Smooth muscle cell (in vitro differentiated cells): ENCODE measurements at regions not wholly inside any gene's neighbourhood (a gene's known extent, or its start where the extent isn't known, plus 50 kb on each side); places are given as distances from the start of the nearest gene placed in this dataset.

ENCODE experiments used
- DNase-seq: peaks from one replicate; lab custom pipeline; 2025; ENCODE audit not compliant: unreplicated experiment; lab: John Stamatoyannopoulos, UW
- H2AFZ ChIP-seq: fragments of 200-600 bp; sonication (generic); 2 replicates; pipeline ENCODE4 v1.6.0; 2016; ENCODE audit warnings: antibody characterized with exemption, low read depth, mild to moderate bottlenecking
- H3F3A ChIP-seq: fragments of 200-600 bp; sonication (generic); 2 replicates; pipeline ENCODE4 v1.6.0; 2017; ENCODE audit warnings: antibody characterized with exemption, low read depth
- H3K27ac ChIP-seq: fragments of 200-600 bp; sonication (generic); 2 replicates; pipeline ENCODE4 v1.5.1; 2016; ENCODE audit warnings: low read depth, mild to moderate bottlenecking
- H3K27me3 ChIP-seq: fragments of 200-600 bp; sonication (generic); 2 replicates; pipeline ENCODE4 v1.6.1; 2016; ENCODE audit warnings: low read depth, mild to moderate bottlenecking
- H3K36me3 ChIP-seq: fragments of 200-600 bp; sonication (generic); 2 replicates; pipeline ENCODE4 v1.5.1; 2016; ENCODE audit warnings: low read depth
- H3K4me1 ChIP-seq: fragments of 200-600 bp; sonication (generic); 2 replicates; pipeline ENCODE4 v1.5.1; 2016; ENCODE audit warnings: low read depth
- H3K4me2 ChIP-seq: fragments of 200-600 bp; sonication (generic); 2 replicates; pipeline ENCODE4 v1.6.0; 2016; ENCODE audit warnings: mild to moderate bottlenecking
- H3K4me3 ChIP-seq: fragments of 200-600 bp; sonication (generic); 2 replicates; pipeline ENCODE4 v1.5.1; 2016; ENCODE audit warnings: mild to moderate bottlenecking
- H3K79me2 ChIP-seq: fragments of 200-600 bp; sonication (generic); 2 replicates; pipeline ENCODE4 v1.6.0; 2016; ENCODE audit warnings: low read depth, mild to moderate bottlenecking
- H3K9ac ChIP-seq: fragments of 200-600 bp; sonication (generic); 2 replicates; pipeline ENCODE4 v1.6.0; 2016; ENCODE audit warnings: low read depth
- H3K9me3 ChIP-seq: fragments of 200-600 bp; sonication (generic); replicated peaks from 2 replicates; pipeline ENCODE4 v1.5.1; 2016; ENCODE audit warnings: low read depth
- H4K20me1 ChIP-seq: fragments of 200-600 bp; sonication (generic); 2 replicates; pipeline ENCODE4 v1.6.0; 2016; ENCODE audit warnings: low read depth
- CTCF ChIP-seq: fragments of 200-600 bp; sonication (generic); IDR thresholded peaks from 2 replicates; pipeline ENCODE4 v1.5.1; 2017; ENCODE audit warnings: borderline replicate concordance, mild to moderate bottlenecking, antibody characterized with exemption; ENCODE audit not compliant: insufficient read depth, poor library complexity, severe bottlenecking
- WGBS: methylation state at CpG from one replicate; pipeline ENCODE4 v1.1.7; 2016; ENCODE audit warnings: low lambda C conversion rate; 5-methylcytosine and 5-hydroxymethylcytosine counted together

DNA sequence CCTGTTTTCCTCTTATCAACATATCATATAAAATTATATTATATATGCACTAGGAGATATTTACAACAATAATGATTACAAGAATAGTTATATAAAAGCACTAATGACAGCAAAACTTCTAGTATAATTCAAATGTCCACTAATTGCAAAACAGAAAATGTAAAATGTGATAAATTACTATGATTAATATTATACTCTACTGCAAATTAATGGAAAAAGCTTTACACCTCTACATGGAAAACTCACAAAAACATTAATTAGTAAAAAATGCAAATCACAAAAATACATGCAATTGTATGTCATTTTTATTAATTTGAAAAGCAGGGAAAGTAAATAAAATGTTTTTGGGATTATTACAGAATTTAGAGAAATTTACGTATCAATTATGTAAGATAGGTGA is 681.0 kb upstream of the PCDH20 start:
- no peak for DNase-seq
- H3K36me3 ChIP-seq: no peaks in the 10 kb centered on the region
- H4K20me1 ChIP-seq: no peaks in the 10 kb centered on the region
- H3K27ac ChIP-seq: no peak overlapping the region
- H3K4me2 ChIP-seq: no peak overlapping the region
- no peak for TF ChIP-seq CTCF
- WGBS: 89% methylated on average over 1 of the region's 1 CpG
- no peak overlapping the region for H2AFZ ChIP-seq
- no peaks in the 10 kb centered on the region for H3F3A ChIP-seq
- no peaks in the 10 kb centered on the region for H3K79me2 ChIP-seq
- H3K4me3 ChIP-seq: no peak overlapping the region
- H3K4me1 ChIP-seq: no peaks in the 10 kb centered on the region
- H3K9me3 ChIP-seq: no peaks in the 10 kb centered on the region
- H3K27me3 ChIP-seq: no peaks in the 10 kb centered on the region
- H3K9ac ChIP-seq: no peak overlapping the region

DNA sequence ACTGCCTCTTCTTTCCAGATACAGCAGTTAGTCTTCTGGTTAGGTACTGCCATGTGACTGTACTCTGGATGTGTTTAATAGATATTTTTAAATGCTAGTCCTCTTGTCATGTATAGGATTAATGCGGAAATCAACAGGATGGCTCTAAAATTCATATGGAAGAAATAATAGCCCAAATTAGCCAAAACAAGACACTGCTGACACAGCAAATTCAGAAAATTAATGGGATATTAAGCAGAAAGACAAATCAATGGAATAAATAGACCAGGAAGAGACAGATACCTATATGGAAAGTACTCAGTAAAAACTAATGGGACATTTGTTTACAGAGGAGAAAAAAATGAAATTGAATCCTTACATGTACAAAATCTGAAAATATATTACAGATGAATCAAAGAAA is 679.3 kb upstream of the PCDH20 start:
- H3K9me3 ChIP-seq: no peaks in the 10 kb centered on the region
- no peaks in the 10 kb centered on the region for H4K20me1 ChIP-seq
- H3K27me3 ChIP-seq: no peaks in the 10 kb centered on the region
- WGBS: 94% methylated on average over 1 of the region's 1 CpG
- H3K9ac ChIP-seq: no peak overlapping the region
- no peak for DNase-seq
- no peak overlapping the region for H3K27ac ChIP-seq
- no peak overlapping the region for H3K4me3 ChIP-seq
- no peak for TF ChIP-seq CTCF
- no peaks in the 10 kb centered on the region for H3F3A ChIP-seq
- H3K4me1 ChIP-seq: no peaks in the 10 kb centered on the region
- H2AFZ ChIP-seq: no peak overlapping the region
- no peaks in the 10 kb centered on the region for H3K79me2 ChIP-seq
- H3K36me3 ChIP-seq: no peaks in the 10 kb centered on the region
- no peak overlapping the region for H3K4me2 ChIP-seq

- Histone ChIP-seq H3K4me2 (no peak overlapping the region), H3K9me3 (no peaks in the 10 kb centered on the region), H3F3A (no peaks in the 10 kb centered on the region), H3K4me1 (no peaks in the 10 kb centered on the region), H3K79me2 (no peaks in the 10 kb centered on the region), H3K9ac (no peak overlapping the region), H2AFZ (no peak overlapping the region), H4K20me1 (no peaks in the 10 kb centered on the region), H3K4me3 (no peak overlapping the region), H3K36me3 (no peaks in the 10 kb centered on the region), H3K27me3 (no peaks in the 10 kb centered on the region), H3K27ac (no peak overlapping the region)
- WGBS: 87% methylated on average over 5 of the region's 5 CpGs
- no peak for DNase-seq
- TF ChIP-seq CTCF: no peak
Observed at GRCh38 chr13:62093984-62094780, 678.5 kb upstream of the PCDH20 start.

- H3K27ac ChIP-seq: no peak overlapping the region
- no peaks in the 10 kb centered on the region for H3F3A ChIP-seq
- H3K36me3 ChIP-seq: no peaks in the 10 kb centered on the region
- H3K4me3 ChIP-seq: no peak overlapping the region
- no peak overlapping the region for H3K4me2 ChIP-seq
- H2AFZ ChIP-seq: no peak overlapping the region
- H3K27me3 ChIP-seq: no peaks in the 10 kb centered on the region
- H3K9ac ChIP-seq: no peak overlapping the region
- no peak for DNase-seq
- H3K4me1 ChIP-seq: no peaks in the 10 kb centered on the region
- no peaks in the 10 kb centered on the region for H3K79me2 ChIP-seq
- 82% methylated on average over 2 of the region's 2 CpGs for WGBS
- TF ChIP-seq CTCF: no peak
- H4K20me1 ChIP-seq: no peaks in the 10 kb centered on the region
- H3K9me3 ChIP-seq: no peaks in the 10 kb centered on the region
Observed at GRCh38 chr13:62092949-62093348, 677.3 kb upstream of the PCDH20 start.
